AG04450 (cell line): ENCODE measurements at regions not wholly inside any gene's neighbourhood (a gene's known extent, or its start where the extent isn't known, plus 50 kb on each side); places are given as distances from the start of the nearest gene placed in this dataset.
"Not testable (repeated sequence)": the region's sequence is repeated elsewhere in the genome, so short reads cannot be mapped to it uniquely, and the experiment has no call there.

Experiments used
- CTCF ChIA-PET: fragments of 300-600, 350-600 bp; formaldehyde crosslinking; extraction: SDS; loops from one replicate; lab custom pipeline; 2022; ENCODE audit warnings: antibody characterized with exemption, inconsistent platforms; lab: Charles Lee
- POLR2A ChIA-PET: fragments of 350-600 bp; formaldehyde crosslinking; extraction: SDS; loops from one replicate; lab custom pipeline; 2021; ENCODE audit warnings: antibody characterized with exemption, inconsistent platforms; lab: Yijun Ruan, JAX
- DNase-seq: peaks from one replicate; pipeline ENCODE4 v3.0.0-alpha.2; 2011; ENCODE audit warnings: low read depth, low spot score
- H3K27ac ChIP-seq: one replicate; pipeline ENCODE4 v1.5.1; 2012; ENCODE audit warnings: low read depth, low read length, control low read depth
- H3K27me3 ChIP-seq: one replicate; pipeline ENCODE4 v1.6.0; 2012; ENCODE audit warnings: low read length; ENCODE audit not compliant: control insufficient read depth, insufficient read depth
- H3K4me3 ChIP-seq: 2 replicates; pipeline ENCODE4 v1.5.1; 2011; ENCODE audit warnings: mild to moderate bottlenecking, low read depth, low read length, control low read depth
- H3K9me3 ChIP-seq: 2 replicates; pipeline ENCODE4 v1.5.1; 2012; ENCODE audit warnings: low read length; ENCODE audit not compliant: control insufficient read depth, insufficient read depth
- CTCF ChIP-seq: IDR thresholded peaks from 2 replicates; pipeline ENCODE4 v1.5.1; 2011; ENCODE audit warnings: low read depth, low read length, control low read depth, inconsistent platforms

- no peak for TF ChIP-seq CTCF
- Histone ChIP-seq H3K4me3 (no peak overlapping the region), H3K9me3 (no peaks in the 10 kb centered on the region; the same call in none of the 2 replicates), H3K27me3 (no peaks in the 10 kb centered on the region), H3K27ac (no peak overlapping the region)
- CTCF ChIA-PET = no interaction called here
- POLR2A ChIA-PET = no interaction called here
- no peak for DNase-seq
Measured at GRCh38 chr16:17964196-17964595, 372.3 kb downstream of the NPIPA8 start.

GRCh38 chr16:17963185-17963836 lies 373.2 kb downstream of the NPIPA8 start:
- no peak for DNase-seq
- ChIA-PET POLR2A (no interaction called here), CTCF (no interaction called here)
- Histone ChIP-seq H3K9me3 (peaks cover 3% of the 10 kb centered on the region), H3K27me3 (no peaks in the 10 kb centered on the region), H3K27ac (no peak overlapping the region), H3K4me3 (no peak overlapping the region)
- TF ChIP-seq CTCF = no peak

DNA sequence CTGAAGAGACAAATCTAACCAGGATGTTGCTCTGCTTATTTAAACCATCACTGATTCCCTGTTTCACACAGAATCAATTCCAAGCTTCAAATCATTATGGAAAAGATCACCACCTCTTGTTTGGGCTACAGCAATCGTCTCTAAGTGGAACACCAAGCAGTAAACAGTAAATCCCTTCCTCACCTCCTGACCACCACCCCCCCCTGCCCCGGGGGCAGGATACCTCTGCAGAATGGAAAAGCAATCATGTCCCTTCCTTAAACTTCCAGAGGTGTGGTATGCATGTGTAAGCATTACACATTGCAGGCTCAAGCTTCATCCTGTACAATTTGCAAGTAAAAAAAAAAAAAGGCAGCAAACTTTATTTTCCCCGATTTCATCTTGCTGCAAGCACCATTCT lies 373.8 kb downstream of the NPIPA8 start:
- Histone ChIP-seq H3K27ac (no peak overlapping the region), H3K4me3 (no peak overlapping the region), H3K27me3 (no peaks in the 10 kb centered on the region), H3K9me3 (peaks cover 3% of the 10 kb centered on the region)
- ChIA-PET CTCF (no interaction called here), POLR2A (no interaction called here)
- no peak for TF ChIP-seq CTCF
- DNase-seq = no peak

DNA sequence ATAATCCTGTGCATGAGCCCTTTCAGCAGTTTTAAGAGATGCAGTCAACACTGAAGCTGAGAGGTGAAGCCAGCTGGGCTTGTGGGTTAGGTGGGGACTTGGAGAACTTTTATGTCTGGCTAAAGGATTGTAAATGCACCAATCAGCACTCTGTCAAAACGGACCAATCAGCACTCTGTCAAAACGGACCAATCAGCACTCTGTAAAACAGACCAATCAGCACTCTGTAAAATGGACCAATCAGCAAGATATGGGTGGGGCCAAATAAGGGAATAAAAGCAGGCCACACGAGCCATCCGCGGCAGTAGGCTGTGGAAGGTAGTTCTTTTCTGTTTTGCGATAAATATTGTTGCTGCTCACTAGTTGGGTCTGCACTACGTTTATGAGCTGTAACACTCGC lies 374.7 kb downstream of the NPIPA8 start:
- H3K27ac ChIP-seq, POLR2A ChIA-PET, H3K9me3 ChIP-seq, DNase-seq, H3K27me3 ChIP-seq, CTCF ChIA-PET, H3K4me3 ChIP-seq: not testable (repeated sequence)

- H3K27me3 ChIP-seq = no peaks in the 10 kb centered on the region
- ChIA-PET CTCF (no interaction called here), POLR2A (no interaction called here)
- H3K9me3 ChIP-seq = peaks cover 3% of the 10 kb centered on the region
- DNase-seq = no peak
- no peak overlapping the region for H3K27ac ChIP-seq
- no peak overlapping the region for H3K4me3 ChIP-seq
- no peak for TF ChIP-seq CTCF
Measured at GRCh38 chr16:17951378-17951777, 385.2 kb downstream of the NPIPA8 start.

- no peak overlapping the region for H3K4me3 ChIP-seq
- H3K27me3 ChIP-seq = no peaks in the 10 kb centered on the region
- DNase-seq = no peak
- H3K27ac ChIP-seq = no peak overlapping the region
- ChIA-PET CTCF (no interaction called here), POLR2A (no interaction called here)
- no peak for TF ChIP-seq CTCF
- H3K9me3 ChIP-seq = peaks cover 3% of the 10 kb centered on the region
Measured at GRCh38 chr16:17949982-17950250, 386.6 kb downstream of the NPIPA8 start.
